Prostate gland (tissue), 2 donors: ENCODE measurements at regions not wholly inside any gene's neighbourhood (a gene's known extent, or its start where the extent isn't known, plus 50 kb on each side); places are given as distances from the start of the nearest gene placed in this dataset.

ENCODE experiments used
- POLR2A ChIP-seq: fragments of 450-650 bp; IDR thresholded peaks from one replicate; pipeline ENCODE4 v1.6.1; 2016; ENCODE audit warnings: antibody characterized with exemption, mild to moderate bottlenecking
- POLR2AphosphoS5 ChIP-seq: sonication (generic); formaldehyde crosslinking; IDR thresholded peaks from one replicate; pipeline ENCODE4 v1.6.1; 2017; ENCODE audit warnings: antibody characterized with exemption
- TF ChIP-seq, protein P1 (sequence below), 4 experiments: fragments of 200-600 bp in 2 of 4; fragments of 450-650 bp in 2 of 4; sonication (generic) in 2 of 4; IDR thresholded peaks; 1 replicate in 3 of 4; 2 replicates in 1 of 4; pipeline ENCODE4 v1.5.1; 2016 to 2019; ENCODE audit warnings: antibody characterized with exemption in 4 of 4, mild to moderate bottlenecking in 2 of 4, moderate library complexity in 2 of 4

DNA sequence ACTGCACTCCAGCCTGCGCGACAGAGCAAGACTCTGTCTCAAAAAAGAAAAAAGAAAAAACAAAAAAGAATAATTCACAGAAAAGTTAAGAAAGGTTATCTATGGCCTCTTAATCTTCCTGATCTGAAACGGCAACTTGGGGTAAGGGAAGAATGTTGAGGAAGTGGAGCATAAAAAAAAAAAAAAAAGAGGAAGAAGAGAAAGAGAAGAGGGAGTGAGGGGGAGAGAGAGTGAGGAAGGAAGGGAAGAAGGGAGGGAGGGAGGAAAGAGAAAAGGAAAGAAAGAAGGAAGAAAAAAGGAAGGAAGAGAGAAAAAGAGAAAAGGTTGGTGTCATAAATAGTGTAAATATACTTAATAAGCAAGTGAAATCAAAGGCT lies 68.9 kb upstream of the NCOA3 start:
- TF ChIP-seq, protein P1, sequence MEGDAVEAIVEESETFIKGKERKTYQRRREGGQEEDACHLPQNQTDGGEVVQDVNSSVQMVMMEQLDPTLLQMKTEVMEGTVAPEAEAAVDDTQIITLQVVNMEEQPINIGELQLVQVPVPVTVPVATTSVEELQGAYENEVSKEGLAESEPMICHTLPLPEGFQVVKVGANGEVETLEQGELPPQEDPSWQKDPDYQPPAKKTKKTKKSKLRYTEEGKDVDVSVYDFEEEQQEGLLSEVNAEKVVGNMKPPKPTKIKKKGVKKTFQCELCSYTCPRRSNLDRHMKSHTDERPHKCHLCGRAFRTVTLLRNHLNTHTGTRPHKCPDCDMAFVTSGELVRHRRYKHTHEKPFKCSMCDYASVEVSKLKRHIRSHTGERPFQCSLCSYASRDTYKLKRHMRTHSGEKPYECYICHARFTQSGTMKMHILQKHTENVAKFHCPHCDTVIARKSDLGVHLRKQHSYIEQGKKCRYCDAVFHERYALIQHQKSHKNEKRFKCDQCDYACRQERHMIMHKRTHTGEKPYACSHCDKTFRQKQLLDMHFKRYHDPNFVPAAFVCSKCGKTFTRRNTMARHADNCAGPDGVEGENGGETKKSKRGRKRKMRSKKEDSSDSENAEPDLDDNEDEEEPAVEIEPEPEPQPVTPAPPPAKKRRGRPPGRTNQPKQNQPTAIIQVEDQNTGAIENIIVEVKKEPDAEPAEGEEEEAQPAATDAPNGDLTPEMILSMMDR (IDR thresholded peaks at IDR 0.05): no peak
- TF ChIP-seq POLR2A (no peak), POLR2AphosphoS5 (no peak)
